Hepatocyte (in vitro differentiated cells): ENCODE measurements at regions not wholly inside any gene's neighbourhood (a gene's known extent, or its start where the extent isn't known, plus 50 kb on each side); places are given as distances from the start of the nearest gene placed in this dataset.
A peak's percentile ranks its signal among the peaks of the same experiment; 100 is the strongest.

Experiments
- DNase-seq: peaks from one replicate; pipeline ENCODE4 v3.0.0-alpha.2; 2016; ENCODE audit warnings: low spot score
- H2AFZ ChIP-seq: fragments of 200-600 bp; sonication (generic); 2 replicates; pipeline ENCODE4 v1.6.0; 2016; ENCODE audit warnings: antibody characterized with exemption, mild to moderate bottlenecking
- H3K27ac ChIP-seq: fragments of 200-600 bp; sonication (generic); 2 replicates; pipeline ENCODE4 v1.5.1; 2016; ENCODE audit warnings: mild to moderate bottlenecking
- H3K27me3 ChIP-seq: fragments of 200-600 bp; sonication (generic); 2 replicates; pipeline ENCODE4 v1.6.1; 2016
- H3K36me3 ChIP-seq: fragments of 200-600 bp; sonication (generic); replicated peaks from 2 replicates; pipeline ENCODE4 v1.5.1; 2016; ENCODE audit warnings: low read depth; ENCODE audit not compliant: insufficient read depth
- H3K4me1 ChIP-seq: fragments of 200-600 bp; sonication (generic); 2 replicates; pipeline ENCODE4 v1.5.1; 2016; ENCODE audit warnings: mild to moderate bottlenecking, moderate library complexity; ENCODE audit not compliant: insufficient read depth
- H3K4me2 ChIP-seq: fragments of 200-600 bp; sonication (generic); 2 replicates; pipeline ENCODE4 v1.6.0; 2016
- H3K4me3 ChIP-seq: fragments of 200-600 bp; sonication (generic); 2 replicates; pipeline ENCODE4 v1.5.1; 2016; ENCODE audit warnings: mild to moderate bottlenecking
- H3K79me2 ChIP-seq: fragments of 200-600 bp; sonication (generic); 2 replicates; pipeline ENCODE4 v1.6.0; 2017; ENCODE audit warnings: mild to moderate bottlenecking
- H3K9me2 ChIP-seq: fragments of 200-600 bp; sonication (generic); replicated peaks from 2 replicates; pipeline ENCODE4 v1.6.0; 2017; ENCODE audit warnings: mild to moderate bottlenecking; ENCODE audit not compliant: insufficient read depth
- H3K9me3 ChIP-seq: fragments of 200-600 bp; sonication (generic); 2 replicates; pipeline ENCODE4 v1.5.1; 2016; ENCODE audit warnings: low read depth, mild to moderate bottlenecking
- H4K20me1 ChIP-seq: fragments of 200-600 bp; sonication (generic); 2 replicates; pipeline ENCODE4 v1.6.0; 2016; ENCODE audit warnings: mild to moderate bottlenecking; ENCODE audit not compliant: insufficient read depth, poor library complexity, severe bottlenecking
- CTCF ChIP-seq: fragments of 200-600 bp; sonication (generic); IDR thresholded peaks from 2 replicates; pipeline ENCODE4 v1.5.1; 2016; ENCODE audit warnings: antibody characterized with exemption, mild to moderate bottlenecking; ENCODE audit not compliant: poor library complexity
- EZH2 ChIP-seq: fragments of 200-600 bp; sonication (generic); IDR thresholded peaks from 2 replicates; pipeline ENCODE4 v1.6.1; 2016; ENCODE audit warnings: antibody characterized with exemption, mild to moderate bottlenecking, borderline replicate concordance
- EZH2phosphoT487 ChIP-seq: fragments of 200-600 bp; sonication (generic); IDR thresholded peaks from one replicate; pipeline ENCODE4 v1.6.1; 2018; ENCODE audit warnings: antibody characterized with exemption, mild to moderate bottlenecking, low read depth, moderate library complexity; ENCODE audit not compliant: unreplicated experiment, severe bottlenecking
- WGBS: methylation state at CpG from one replicate; pipeline ENCODE4 v1.1.6; 2016; ENCODE audit warnings: low lambda C conversion rate; ENCODE audit errors: missing lambda C conversion rate; 5-methylcytosine and 5-hydroxymethylcytosine counted together

GRCh38 chr6:3990692-3991491 is 88.0 kb downstream of the FAM217A start:
- H2AFZ ChIP-seq: no peak overlapping the region
- H3K27ac ChIP-seq: peak overlapping the region; percentile 81
- peak; percentile 97 for TF ChIP-seq CTCF
- no peak for TF ChIP-seq EZH2
- H3K4me3 ChIP-seq: no peak overlapping the region
- H3K4me1 ChIP-seq: peaks cover 17% of the 10 kb centered on the region
- H3K27me3 ChIP-seq: no peaks in the 10 kb centered on the region
- H3K79me2 ChIP-seq: peaks cover 40% of the 10 kb centered on the region
- DNase-seq: peak; percentile 94
- peak overlapping the region; percentile 68 for H3K4me2 ChIP-seq
- no peaks in the 10 kb centered on the region for H4K20me1 ChIP-seq
- 35% methylated on average over 21 of the region's 21 CpGs for WGBS
- H3K36me3 ChIP-seq: no peaks in the 10 kb centered on the region
- no peaks in the 10 kb centered on the region for H3K9me2 ChIP-seq
- no peaks in the 10 kb centered on the region for H3K9me3 ChIP-seq

GRCh38 chr6:3991941-3992340 is 87.0 kb downstream of the FAM217A start:
- no peaks in the 10 kb centered on the region for H4K20me1 ChIP-seq
- 62% methylated on average over 4 of the region's 4 CpGs for WGBS
- no peak overlapping the region for H3K4me3 ChIP-seq
- peak overlapping the region; percentile 81 for H3K27ac ChIP-seq
- H3K36me3 ChIP-seq: no peaks in the 10 kb centered on the region
- H3K4me1 ChIP-seq: peaks cover 19% of the 10 kb centered on the region
- peaks cover 41% of the 10 kb centered on the region for H3K79me2 ChIP-seq
- DNase-seq: no peak
- H3K9me3 ChIP-seq: no peaks in the 10 kb centered on the region
- H3K4me2 ChIP-seq: no peak overlapping the region
- no peak overlapping the region for H2AFZ ChIP-seq
- TF ChIP-seq EZH2: no peak
- TF ChIP-seq EZH2phosphoT487: no peak
- no peak for TF ChIP-seq CTCF
- no peaks in the 10 kb centered on the region for H3K9me2 ChIP-seq
- no peaks in the 10 kb centered on the region for H3K27me3 ChIP-seq

GRCh38 chr6:3996349-3996748 is 82.6 kb downstream of the FAM217A start:
- H3K27ac ChIP-seq: peak overlapping the region; percentile 24
- H3K79me2 ChIP-seq: peaks cover 55% of the 10 kb centered on the region
- peaks cover 10% of the 10 kb centered on the region for H3K4me1 ChIP-seq
- WGBS: 85% methylated on average over 4 of the region's 4 CpGs
- no peak for DNase-seq
- TF ChIP-seq EZH2phosphoT487 (no peak), EZH2 (no peak), CTCF (no peak)
- no peaks in the 10 kb centered on the region for H3K9me2 ChIP-seq
- no peaks in the 10 kb centered on the region for H3K9me3 ChIP-seq
- no peaks in the 10 kb centered on the region for H3K36me3 ChIP-seq
- H3K4me3 ChIP-seq: no peak overlapping the region
- H2AFZ ChIP-seq: no peak overlapping the region
- no peaks in the 10 kb centered on the region for H3K27me3 ChIP-seq
- no peak overlapping the region for H3K4me2 ChIP-seq
- no peaks in the 10 kb centered on the region for H4K20me1 ChIP-seq
